GM12865 (cell line): ENCODE measurements at regions not wholly inside any gene's neighbourhood (a gene's known extent, or its start where the extent isn't known, plus 50 kb on each side); places are given as distances from the start of the nearest gene placed in this dataset.

Experiments used
- DNase-seq: peaks from one replicate; pipeline ENCODE4 v3.0.0; 2010; ENCODE audit warnings: low read depth
- H3K4me3 ChIP-seq: 2 replicates; pipeline ENCODE4 v1.5.1; 2011; ENCODE audit warnings: mild to moderate bottlenecking, low read depth, low read length, control low read depth
- CTCF ChIP-seq: IDR thresholded peaks from 2 replicates; pipeline ENCODE4 v1.5.1; 2011; ENCODE audit warnings: low read length, control low read depth, low read depth, inconsistent platforms; ENCODE audit not compliant: insufficient read depth; ENCODE audit errors: missing control alignments

- no peak for DNase-seq
- no peak for TF ChIP-seq CTCF
- H3K4me3 ChIP-seq: no peak overlapping the region
These were observed 89.0 kb upstream of the SLC4A7 start for GRCh38 chr3:27573138-27573537.

- H3K4me3 ChIP-seq: no peak overlapping the region
- no peak for TF ChIP-seq CTCF
- no peak for DNase-seq
These were observed 87.2 kb upstream of the SLC4A7 start for GRCh38 chr3:27571345-27571744.

GRCh38 chr3:27570421-27571106 lies 86.4 kb upstream of the SLC4A7 start:
- H3K4me3 ChIP-seq: no peak overlapping the region
- no peak for DNase-seq
- TF ChIP-seq CTCF: no peak

- no peak for DNase-seq
- TF ChIP-seq CTCF: no peak
These were observed 84.2 kb upstream of the SLC4A7 start for GRCh38 chr3:27568393-27568792.

GRCh38 chr3:27567251-27567650 lies 83.1 kb upstream of the SLC4A7 start:
- TF ChIP-seq CTCF: no peak
- DNase-seq: no peak
- H3K4me3 ChIP-seq: no peak overlapping the region

More at GRCh38 chr3:27568393-27568792, 84.2 kb upstream of the SLC4A7 start:
- no peak overlapping the region for H3K4me3 ChIP-seq

GRCh38 chr3:27565201-27565852 lies 81.1 kb upstream of the SLC4A7 start:
- no peak overlapping the region for H3K4me3 ChIP-seq
- DNase-seq: no peak
- TF ChIP-seq CTCF: no peak
